Upper lobe of left lung (tissue), 6 donors: ENCODE measurements at regions not wholly inside any gene's neighbourhood (a gene's known extent, or its start where the extent isn't known, plus 50 kb on each side); places are given as distances from the start of the nearest gene placed in this dataset.

Source experiments
- ATAC-seq, 2 donors: fragments of 200-7000 bp; cut with Tn5 transposase; one replicate each; pipeline ENCODE4 v1.9.1; 2022; ENCODE audit warnings: mild to moderate bottlenecking in 2 of 2, moderate library complexity in 2 of 2; ENCODE audit not compliant: low FRiP score in 2 of 2
- DNase-seq, 2 donors: peaks; one replicate each; pipeline ENCODE4 v3.0.0-alpha.2; 2019 to 2020
- H3K27ac ChIP-seq, 4 donors: fragments of 200-600 bp; sonication (generic); one replicate each; pipeline ENCODE4 v1.5.1; 2016 to 2019
- H3K27me3 ChIP-seq, 4 donors: fragments of 200-600 bp; sonication (generic); one replicate each; pipeline ENCODE4 v1.5.1; 2017 to 2019
- H3K36me3 ChIP-seq, 4 donors: fragments of 200-600 bp; sonication (generic); one replicate each; pipeline ENCODE4 v1.5.1; 2016 to 2019
- H3K4me1 ChIP-seq, 4 donors: fragments of 200-600 bp; sonication (generic); one replicate each; pipeline ENCODE4 v1.5.1; 2018 to 2019
- H3K4me3 ChIP-seq, 4 donors: fragments of 200-600 bp; sonication (generic); one replicate each; pipeline ENCODE4 v1.5.1; 2017 to 2019; ENCODE audit warnings: mild to moderate bottlenecking in 2 of 4, moderate library complexity in 1 of 4
- H3K9me3 ChIP-seq, 4 donors: fragments of 200-600 bp; sonication (generic); one replicate each; pipeline ENCODE4 v1.5.1; 2018 to 2019
- CTCF ChIP-seq, 6 experiments: fragments of 450-650 bp in 4 of 6; fragments of 200-600 bp in 2 of 6; sonication (generic) in 2 of 6; IDR thresholded peaks; one replicate each; pipeline ENCODE4 v1.5.1; 2016 to 2019; ENCODE audit warnings: antibody characterized with exemption in 6 of 6
- EP300 ChIP-seq, 4 donors: sonication (generic); formaldehyde crosslinking; IDR thresholded peaks; one replicate each; pipeline ENCODE4 v1.5.1; 2017; ENCODE audit warnings: antibody characterized with exemption in 4 of 4, control low read depth in 2 of 4
- POLR2A ChIP-seq, 4 donors: fragments of 450-650 bp; IDR thresholded peaks; one replicate each; pipeline ENCODE4 v1.5.1; 2016 to 2017; ENCODE audit warnings: antibody characterized with exemption in 4 of 4, mild to moderate bottlenecking in 2 of 4
- POLR2AphosphoS5 ChIP-seq, 2 donors: sonication (generic); formaldehyde crosslinking; IDR thresholded peaks; one replicate each; pipeline ENCODE4 v1.5.1; 2017; ENCODE audit warnings: antibody characterized with exemption in 2 of 2
- WGBS, 2 donors: methylation state at CpG; one replicate each; pipeline ENCODE4 v1.1.5; 2017 to 2018; 5-methylcytosine and 5-hydroxymethylcytosine counted together
- donor health status: DM: no; HTN: no; CAD: no; lungs with moderate emphysema.
- donor health status: DM: no; HTN: yes; CAD: no; lungs with severe emphysema.

GRCh38 chr1:184860985-184861754, 106.5 kb upstream of the EDEM3 start:
- TF ChIP-seq EP300 (IDR thresholded peaks at IDR 0.05) (no peak), POLR2A (IDR thresholded peaks at IDR 0.05) (no peak), POLR2AphosphoS5 (IDR thresholded peaks at IDR 0.05) (no peak), CTCF (IDR thresholded peaks at IDR 0.05) (no peak)
- Histone ChIP-seq H3K4me3 (no peak overlapping the region), H3K9me3 (no peaks in the 10 kb centered on the region), H3K27me3 (no peaks in the 10 kb centered on the region), H3K4me1 (peaks cover 0 to 4% (median 0%) of the 10 kb centered on the region in 4 donors), H3K27ac (peak overlapping the region in 1 of 4 donors; percentile 2), H3K36me3 (no peaks in the 10 kb centered on the region)
- WGBS, 2 donors = 68 to 70% methylated on average over 2 of the region's 2 CpGs
- DNase-seq (no peak), ATAC-seq (no peak)

- no peaks in the 10 kb centered on the region for H3K9me3 ChIP-seq
- no peak for DNase-seq
- TF ChIP-seq POLR2AphosphoS5 (IDR thresholded peaks at IDR 0.05) = no peak
- TF ChIP-seq CTCF (IDR thresholded peaks at IDR 0.05) = no peak
- TF ChIP-seq POLR2A (IDR thresholded peaks at IDR 0.05) = no peak
- no peak for TF ChIP-seq EP300 (IDR thresholded peaks at IDR 0.05)
- ATAC-seq = no peak
- H3K4me3 ChIP-seq = no peak overlapping the region
- H3K27me3 ChIP-seq = no peaks in the 10 kb centered on the region
- H3K4me1 ChIP-seq = peaks cover 0 to 4% (median 0%) of the 10 kb centered on the region in 4 donors
- H3K36me3 ChIP-seq = no peaks in the 10 kb centered on the region
- peak overlapping the region in 1 of 4 donors; percentile 2 for H3K27ac ChIP-seq
Measured at GRCh38 chr1:184860535-184860934, 105.9 kb upstream of the EDEM3 start.

GRCh38 chr1:184859381-184860105, 104.9 kb upstream of the EDEM3 start:
- Histone ChIP-seq H3K4me1 (peaks cover 0 to 4% (median 1%) of the 10 kb centered on the region in 4 donors), H3K36me3 (no peaks in the 10 kb centered on the region), H3K27ac (no peak overlapping the region), H3K27me3 (no peaks in the 10 kb centered on the region), H3K4me3 (no peak overlapping the region), H3K9me3 (no peaks in the 10 kb centered on the region)
- DNase-seq (no peak), ATAC-seq (no peak)
- WGBS, 2 donors = 87 to 92% methylated on average over 5 of the region's 5 CpGs
- TF ChIP-seq POLR2A (IDR thresholded peaks at IDR 0.05) (no peak), EP300 (IDR thresholded peaks at IDR 0.05) (no peak), POLR2AphosphoS5 (IDR thresholded peaks at IDR 0.05) (no peak), CTCF (IDR thresholded peaks at IDR 0.05) (no peak)

GRCh38 chr1:184858288-184858687, 103.6 kb upstream of the EDEM3 start:
- TF ChIP-seq POLR2AphosphoS5 (IDR thresholded peaks at IDR 0.05) = no peak
- no peak for TF ChIP-seq CTCF (IDR thresholded peaks at IDR 0.05)
- no peak for TF ChIP-seq POLR2A (IDR thresholded peaks at IDR 0.05)
- no peak for TF ChIP-seq EP300 (IDR thresholded peaks at IDR 0.05)
- ATAC-seq (no peak), DNase-seq (no peak)
- H3K4me1 ChIP-seq = peaks cover 4 to 13% (median 7%) of the 10 kb centered on the region in 4 donors
- no peaks in the 10 kb centered on the region for H3K27me3 ChIP-seq
- no peak overlapping the region for H3K4me3 ChIP-seq
- 58 to 61% methylated on average over 3 of the region's 3 CpGs for WGBS, 2 donors
- H3K27ac ChIP-seq = no peak overlapping the region
- no peaks in the 10 kb centered on the region for H3K36me3 ChIP-seq
- no peaks in the 10 kb centered on the region for H3K9me3 ChIP-seq
